HG03175 (cell line): ENCODE measurements at regions not wholly inside any gene's neighbourhood (a gene's known extent, or its start where the extent isn't known, plus 50 kb on each side); places are given as distances from the start of the nearest gene placed in this dataset.
"Not testable (repeated sequence)": the region's sequence is repeated elsewhere in the genome, so short reads cannot be mapped to it uniquely, and the experiment has no call there.

Experiments
- ATAC-seq: cut with Tn5 transposase; IDR thresholded peaks from one replicate; pipeline ENCODE4 v1.9.1; 2021; ENCODE audit warnings: mild to moderate bottlenecking, moderate library complexity; ENCODE audit not compliant: unreplicated experiment

DNA sequence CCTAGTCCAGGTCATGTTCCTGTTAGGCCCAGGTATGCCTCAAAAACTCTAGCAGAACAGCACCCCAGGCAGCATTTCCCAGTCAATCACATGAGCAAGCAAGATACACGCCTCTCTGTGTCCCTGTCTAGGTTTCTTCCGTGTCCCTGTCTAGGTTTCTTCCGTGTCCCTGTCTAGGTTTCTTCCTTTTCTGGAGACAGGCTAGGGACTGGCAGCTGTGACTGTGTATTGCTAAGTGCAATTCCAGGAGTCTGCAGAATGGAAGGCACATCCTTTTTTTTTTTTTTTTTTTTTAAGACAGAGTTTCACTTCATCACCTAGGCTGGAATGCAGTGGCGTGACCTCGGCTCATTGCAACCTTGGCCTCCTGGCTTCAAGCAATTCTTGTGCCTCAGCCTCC lies 77.6 kb downstream of the SETD4 start:
- no peak for ATAC-seq

DNA sequence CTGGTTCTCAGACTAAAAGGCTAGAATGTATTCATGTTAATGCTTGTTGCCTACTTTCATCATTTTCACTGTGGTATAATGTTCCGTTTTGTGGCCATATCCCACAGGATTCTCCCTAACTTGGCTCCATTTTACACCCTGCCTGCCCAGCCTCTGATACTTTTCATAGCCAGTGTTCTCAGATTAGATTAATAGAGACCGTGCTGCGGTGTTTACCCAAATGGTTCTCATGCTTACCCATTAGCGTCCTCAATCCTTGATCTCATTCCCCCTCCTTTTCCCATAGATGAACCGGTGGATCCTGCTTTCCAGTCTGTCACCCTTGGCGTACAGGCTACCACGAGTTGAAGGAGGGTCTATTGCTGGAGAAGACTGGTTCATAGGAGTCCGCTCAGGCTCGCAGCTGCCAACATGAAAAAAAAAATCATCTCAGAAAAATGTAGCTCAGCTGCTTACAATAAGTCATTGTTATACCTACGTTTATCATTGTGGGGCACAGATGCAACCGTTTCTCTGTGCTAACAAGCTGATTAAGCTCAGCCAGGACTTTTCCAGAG lies 78.7 kb downstream of the SETD4 start:
- no peak for ATAC-seq

DNA sequence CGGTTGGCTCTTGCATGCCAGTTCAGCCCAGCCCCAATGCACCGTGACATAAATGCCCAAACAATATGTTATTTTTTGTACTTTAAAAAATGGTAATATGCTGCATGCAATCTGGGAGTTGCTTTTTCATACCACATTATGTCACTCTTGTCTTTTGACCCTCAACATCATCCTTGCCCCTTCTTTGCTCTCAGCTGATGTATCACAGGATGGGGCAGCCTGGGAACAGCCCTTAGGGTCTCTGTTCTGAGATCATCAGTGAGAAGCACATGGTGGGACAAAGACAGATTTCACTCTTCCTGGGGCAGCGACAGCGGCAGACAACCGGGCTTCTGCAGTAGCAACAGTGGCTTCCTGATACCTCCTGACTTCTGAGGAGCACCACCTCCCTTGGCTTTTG lies 79.5 kb downstream of the SETD4 start:
- ATAC-seq = no peak

- ATAC-seq = not testable (repeated sequence)
Measured at GRCh38 chr21:35977860-35978259, 82.5 kb downstream of the SETD4 start.

- no peak for ATAC-seq
Measured at GRCh38 chr21:35976929-35977328, 83.4 kb downstream of the SETD4 start.

GRCh38 chr21:35976481-35976880 lies 83.8 kb downstream of the SETD4 start:
- ATAC-seq = no peak

DNA sequence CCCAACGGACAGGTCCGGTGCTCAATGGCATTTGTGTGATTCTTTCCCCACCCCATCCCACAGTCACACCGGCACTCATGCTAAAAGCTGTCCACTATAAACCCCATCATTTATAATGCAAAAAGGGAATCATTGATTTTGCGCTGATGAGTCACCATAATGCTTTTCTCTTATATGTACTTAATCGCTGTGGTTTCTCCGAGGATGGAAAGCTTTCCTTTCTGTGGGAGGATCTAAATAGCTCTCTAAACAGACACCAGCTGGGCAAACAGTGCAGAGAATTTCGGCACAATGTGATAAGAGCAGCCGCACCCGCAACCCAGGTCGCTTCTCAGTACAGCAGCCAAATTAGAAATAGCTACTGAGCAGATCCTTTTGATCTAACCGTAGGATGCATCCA lies 85.6 kb downstream of the SETD4 start:
- no peak for ATAC-seq

DNA sequence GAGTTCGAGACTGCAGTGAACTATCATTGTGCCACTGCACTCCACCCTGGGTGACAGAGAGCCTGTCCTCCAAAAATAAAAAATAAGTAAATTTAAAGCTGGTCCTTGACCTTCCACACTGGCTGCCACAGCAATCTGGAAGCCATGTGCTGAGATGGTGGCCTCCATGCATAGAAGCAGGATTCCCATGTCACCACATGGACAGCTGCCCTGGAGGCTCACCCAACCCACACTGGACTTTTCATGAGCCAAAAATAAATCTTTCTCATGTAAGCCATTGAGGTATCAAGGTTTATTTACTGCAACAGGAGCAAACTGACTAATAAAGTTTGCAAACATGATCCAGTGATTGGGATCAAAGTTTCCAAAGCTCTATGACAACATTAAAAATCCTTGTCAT lies 88.5 kb downstream of the SETD4 start:
- no peak for ATAC-seq

DNA sequence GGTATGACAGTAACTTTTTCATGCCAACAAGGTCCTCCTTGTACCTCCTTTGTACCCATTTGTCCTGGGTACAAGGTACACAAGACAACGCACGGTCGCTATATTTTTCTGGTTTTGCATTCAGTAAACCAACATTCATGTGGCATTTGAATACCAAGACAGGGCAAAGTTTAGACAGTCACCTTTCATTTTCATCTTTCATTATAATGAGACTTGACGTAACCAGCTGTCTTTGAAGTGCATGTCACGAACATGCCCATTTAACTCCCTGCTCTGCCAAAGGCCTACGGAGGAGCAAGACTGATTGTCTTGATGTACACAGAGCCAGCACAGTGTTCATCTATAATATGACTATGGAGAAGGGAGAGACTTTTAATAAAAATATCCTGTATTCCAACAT lies 91.0 kb downstream of the SETD4 start:
- no peak for ATAC-seq

DNA sequence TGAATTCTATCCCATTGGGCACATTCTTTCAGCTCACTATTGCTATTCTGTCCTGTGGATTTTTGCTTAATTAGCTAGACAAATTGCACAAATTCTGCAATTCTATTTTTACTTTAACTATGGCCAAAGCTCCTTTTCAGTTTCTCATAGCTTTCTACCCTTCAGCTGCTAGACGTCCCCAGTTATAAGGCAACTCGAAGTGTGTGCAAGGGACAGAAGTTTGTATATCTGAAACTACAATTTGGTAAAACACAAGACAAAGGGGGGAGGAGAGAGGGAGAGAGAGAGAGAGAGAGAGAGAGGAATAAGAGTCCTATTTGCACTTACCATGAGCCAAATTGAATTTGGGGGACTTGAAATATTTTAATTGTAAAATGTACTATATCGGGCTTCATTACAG lies 91.8 kb downstream of the SETD4 start:
- no peak for ATAC-seq

GRCh38 chr21:35965699-35966098 lies 94.6 kb downstream of the SETD4 start:
- no peak for ATAC-seq

DNA sequence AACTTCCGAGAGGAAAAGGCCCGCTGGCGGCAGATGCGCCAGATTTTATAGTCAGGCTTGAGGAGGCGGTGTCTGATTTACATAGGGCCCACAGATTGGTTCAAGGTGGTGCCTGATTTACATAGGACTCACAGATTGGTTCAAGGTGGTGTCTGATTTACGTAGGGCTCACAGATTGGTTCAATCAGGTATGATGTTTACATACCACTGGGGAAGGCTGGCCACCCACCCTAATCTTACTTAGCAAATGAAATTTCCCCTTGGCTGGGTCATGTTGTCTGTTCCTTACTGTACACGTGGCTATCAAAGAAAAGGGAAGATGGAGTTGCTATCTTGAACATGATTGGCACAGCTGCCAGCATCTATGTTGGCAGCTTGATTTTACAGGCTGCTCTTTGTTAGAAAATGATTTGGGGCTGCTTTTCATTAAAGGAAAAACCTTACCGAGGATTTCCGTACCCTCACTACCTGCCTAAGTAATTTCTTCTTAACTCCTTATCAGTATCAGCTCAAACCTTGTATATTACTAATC lies 96.3 kb downstream of the SETD4 start:
- no peak for ATAC-seq

DNA sequence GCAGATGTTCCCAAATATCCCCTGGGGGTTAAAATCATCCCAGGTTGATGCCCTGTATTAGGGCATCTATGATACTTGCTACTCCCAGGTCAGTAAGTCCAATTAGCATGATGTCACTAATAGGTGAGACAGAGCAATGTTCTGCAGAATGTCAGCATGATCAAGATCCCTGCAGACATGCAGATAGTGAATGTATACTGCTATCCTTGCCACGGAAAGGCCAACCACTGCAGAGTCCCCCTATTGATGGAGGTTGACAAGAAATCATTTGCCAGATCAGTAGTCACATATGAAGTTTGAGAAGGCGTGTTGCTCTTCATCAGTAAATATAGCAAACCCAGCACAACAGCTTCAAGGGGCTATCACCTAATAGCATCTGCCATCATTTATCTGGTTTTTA lies 97.4 kb downstream of the SETD4 start:
- ATAC-seq = no peak

DNA sequence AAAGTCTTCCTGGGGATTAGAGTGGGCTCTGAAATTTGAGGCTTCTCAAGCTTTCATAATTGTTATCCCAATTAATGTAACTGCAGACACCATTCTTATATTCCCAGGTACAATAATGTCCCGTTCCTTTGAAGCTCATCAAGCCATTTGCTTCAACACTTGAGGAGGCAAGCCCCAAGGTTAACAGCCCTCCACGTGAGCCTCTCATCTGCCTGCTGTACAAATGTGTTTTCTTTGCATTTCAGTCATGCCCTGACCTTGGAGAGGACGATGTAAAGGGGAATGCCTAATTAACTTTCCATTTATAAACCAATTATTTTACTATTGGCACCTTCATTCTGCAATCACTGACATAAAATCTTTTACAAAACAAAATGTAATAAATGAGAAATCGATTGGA lies 106.3 kb downstream of the SETD4 start:
- no peak for ATAC-seq

DNA sequence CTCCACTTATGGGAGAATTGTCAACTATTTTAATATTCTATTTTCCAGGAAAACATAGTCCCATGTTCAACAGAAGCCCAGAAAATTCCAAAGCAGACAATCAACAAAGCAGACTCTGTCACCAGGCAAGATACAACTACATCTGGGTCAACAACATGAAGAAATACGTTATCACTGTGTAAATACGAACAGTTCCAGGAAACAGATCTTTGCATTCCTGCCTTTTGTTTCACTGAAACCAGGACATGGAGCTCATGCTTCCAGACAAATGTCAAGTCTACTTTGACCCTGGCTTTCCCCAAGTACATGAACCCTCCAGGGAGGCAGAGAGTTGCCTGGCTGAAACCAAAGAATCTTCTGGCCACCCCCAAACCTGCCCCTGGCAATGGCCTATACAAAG lies 106.7 kb downstream of the SETD4 start:
- ATAC-seq = no peak

- ATAC-seq = no peak
Measured at GRCh38 chr21:35952651-35953340, 107.5 kb downstream of the SETD4 start.

GRCh38 chr21:35948982-35949381 lies 111.3 kb downstream of the SETD4 start:
- ATAC-seq = no peak

GRCh38 chr21:35945089-35945671 lies 115.1 kb downstream of the SETD4 start:
- ATAC-seq = no peak

GRCh38 chr21:35943752-35944151 lies 116.6 kb downstream of the SETD4 start:
- no peak for ATAC-seq

- ATAC-seq = no peak
Measured at GRCh38 chr21:35942211-35943144, 117.8 kb downstream of the SETD4 start.
